ENCODE measurements at regions not wholly inside any gene's neighbourhood (a gene's known extent, or its start where the extent isn't known, plus 50 kb on each side); places are given as distances from the start of the nearest gene placed in this dataset.
"Not testable (repeated sequence)": the region's sequence is repeated elsewhere in the genome, so short reads cannot be mapped to it uniquely, and the experiment has no call there.

DNA sequence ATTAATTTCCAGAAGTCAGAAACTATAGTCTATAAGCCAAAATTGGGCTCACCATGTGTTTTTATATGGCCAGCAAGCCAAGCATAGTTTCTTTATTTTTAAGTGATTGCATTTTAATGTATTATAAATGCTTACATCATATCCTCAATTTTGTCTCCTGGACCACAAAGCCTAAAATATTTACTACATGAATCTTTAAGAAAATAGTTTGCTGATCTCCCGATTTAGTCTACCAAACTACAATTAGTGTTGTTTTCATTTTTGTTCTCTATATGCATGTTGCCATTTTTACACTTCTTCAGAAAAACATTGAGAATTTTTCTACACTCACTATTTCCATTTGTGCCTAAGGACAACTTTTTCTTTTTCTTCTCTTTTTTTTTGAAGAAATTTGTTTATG, 954.5 kb upstream of the ADAMTS5 start:
- not testable (repeated sequence) for DNase-seq

DNA sequence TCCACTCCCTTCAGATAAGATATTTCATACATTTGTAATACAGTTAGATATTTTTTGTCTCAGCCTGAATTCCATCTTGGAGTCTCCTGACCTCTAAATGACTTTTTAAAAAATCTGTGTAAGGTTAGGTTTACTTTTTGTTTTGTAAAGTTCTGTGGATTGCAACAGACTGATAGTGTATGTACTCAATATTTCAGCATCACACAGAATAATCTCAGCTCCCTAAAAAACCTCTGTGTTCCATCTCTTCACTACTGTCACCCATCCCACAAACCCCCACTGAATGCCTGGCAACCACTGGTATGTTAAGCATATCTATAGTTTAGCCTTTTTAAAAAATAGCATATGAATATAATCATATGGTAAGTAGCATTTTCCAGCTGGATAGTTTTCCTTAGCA, 951.1 kb upstream of the ADAMTS5 start:
- not testable (repeated sequence) for DNase-seq

DNA sequence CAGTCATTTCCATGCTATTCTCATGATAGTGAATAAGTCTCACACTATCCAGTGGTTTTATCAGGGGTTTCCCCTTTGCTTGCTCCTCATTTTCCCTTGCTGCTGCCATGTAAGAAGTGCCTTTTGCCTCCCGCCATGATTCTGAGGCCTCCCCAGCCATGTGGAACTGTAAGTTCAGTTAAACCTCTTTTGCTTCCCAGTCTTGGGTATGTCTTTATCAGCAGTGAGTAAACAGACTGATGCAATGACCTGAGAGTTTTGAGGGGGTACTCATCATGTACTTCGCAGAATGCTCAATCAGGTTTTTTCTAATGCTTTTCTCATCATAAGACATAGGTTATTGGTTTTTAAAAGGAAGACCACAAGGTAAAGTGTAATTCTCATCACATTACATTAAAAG, 949.4 kb upstream of the ADAMTS5 start:
- DNase-seq: not testable (repeated sequence)

DNA sequence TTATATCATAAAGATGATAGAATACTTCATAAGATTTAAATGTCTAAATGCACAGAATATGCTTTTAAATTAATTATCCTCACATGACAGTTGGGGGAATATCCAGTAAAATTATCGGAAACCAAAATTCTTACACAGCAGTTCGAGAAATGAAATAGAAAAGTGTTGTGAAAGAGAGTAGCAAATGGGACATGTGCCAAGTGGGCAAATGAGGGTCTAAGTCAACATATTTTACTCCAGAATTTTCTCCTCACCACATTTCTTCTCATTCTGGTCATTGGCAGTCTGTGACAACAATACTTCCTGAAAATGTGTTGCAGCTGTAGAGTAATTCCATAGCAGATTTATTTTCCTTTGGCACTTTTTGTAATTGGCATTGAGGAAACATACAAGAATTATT, 945.2 kb upstream of the ADAMTS5 start:
- not testable (repeated sequence) for DNase-seq

DNA sequence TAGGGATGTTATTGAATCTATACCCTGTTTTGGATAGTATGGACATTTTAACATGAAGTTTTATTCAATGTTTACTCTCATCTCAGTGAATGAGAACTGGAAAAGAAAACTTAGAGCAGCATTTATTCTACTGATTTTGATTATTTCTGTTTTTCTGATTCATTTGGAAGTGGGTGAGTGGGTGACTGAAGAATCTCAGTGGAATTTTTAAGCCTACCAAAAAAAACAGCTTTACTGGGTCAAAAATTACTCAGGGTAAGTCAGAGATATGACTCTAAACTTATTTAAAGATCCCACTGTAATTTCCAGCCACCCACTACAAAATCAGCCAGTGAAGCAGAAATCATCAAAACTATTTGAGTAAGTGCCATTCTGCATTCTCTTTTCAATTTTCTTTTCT, 942.6 kb upstream of the ADAMTS5 start:
- DNase-seq: not testable (repeated sequence)

DNA sequence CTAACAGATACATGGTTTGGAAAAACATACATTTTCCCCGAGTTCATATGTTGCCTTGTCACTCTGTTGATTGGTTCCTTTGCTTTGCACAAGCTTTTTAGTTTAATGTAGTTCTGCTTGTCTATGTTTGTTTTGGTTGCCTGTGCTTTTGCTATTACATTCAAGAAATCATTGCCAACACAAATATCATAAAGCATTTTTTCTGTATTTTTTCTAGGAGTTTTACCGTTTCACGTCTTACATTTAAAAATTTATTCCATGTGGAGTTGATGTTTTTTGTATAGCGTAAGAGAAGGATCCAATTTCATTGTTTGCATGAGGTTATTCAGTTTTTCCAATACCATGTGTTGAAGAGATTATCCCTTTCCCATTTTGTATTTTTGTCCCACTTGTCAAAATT, 941.9 kb upstream of the ADAMTS5 start:
- DNase-seq: not testable (repeated sequence)

DNA sequence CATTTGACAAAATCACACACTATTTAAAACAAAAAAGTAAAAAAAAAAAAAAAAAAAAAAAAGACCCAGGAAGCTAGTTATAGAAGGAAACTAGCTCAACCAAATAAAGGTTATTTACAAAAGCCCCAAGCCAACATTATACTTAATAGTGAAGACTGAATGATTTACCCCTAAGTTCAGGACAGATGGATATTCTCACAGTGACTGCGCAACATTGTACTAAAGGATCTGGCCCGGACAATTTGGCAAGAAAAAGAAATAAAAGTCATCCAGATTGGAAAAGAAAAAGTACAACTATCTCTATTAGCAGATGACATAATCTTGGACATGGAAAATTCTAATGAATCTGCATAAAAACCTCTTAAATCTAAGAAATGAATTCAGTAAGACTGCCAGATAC, 936.0 kb upstream of the ADAMTS5 start:
- not testable (repeated sequence) for DNase-seq

DNA sequence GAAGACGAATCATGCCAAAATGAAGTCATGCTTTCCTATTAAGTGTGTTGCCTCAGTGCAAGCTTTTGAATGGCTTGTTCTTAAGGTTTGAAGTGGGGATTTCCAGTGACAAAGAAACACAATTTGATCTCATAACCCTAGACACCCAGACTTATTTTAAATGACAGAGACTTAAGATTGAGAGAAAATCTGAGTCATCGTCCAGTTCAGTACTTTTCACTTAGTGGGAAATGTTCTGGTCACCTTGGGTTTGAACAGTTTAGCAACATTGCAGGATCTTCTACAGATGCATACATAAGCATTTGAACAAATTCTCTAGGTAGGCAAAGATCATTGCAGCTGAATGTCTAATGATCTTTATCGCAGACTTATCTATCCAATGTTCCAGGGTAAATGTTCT, 926.7 kb upstream of the ADAMTS5 start:
- DNase-seq: not testable (repeated sequence)

DNA sequence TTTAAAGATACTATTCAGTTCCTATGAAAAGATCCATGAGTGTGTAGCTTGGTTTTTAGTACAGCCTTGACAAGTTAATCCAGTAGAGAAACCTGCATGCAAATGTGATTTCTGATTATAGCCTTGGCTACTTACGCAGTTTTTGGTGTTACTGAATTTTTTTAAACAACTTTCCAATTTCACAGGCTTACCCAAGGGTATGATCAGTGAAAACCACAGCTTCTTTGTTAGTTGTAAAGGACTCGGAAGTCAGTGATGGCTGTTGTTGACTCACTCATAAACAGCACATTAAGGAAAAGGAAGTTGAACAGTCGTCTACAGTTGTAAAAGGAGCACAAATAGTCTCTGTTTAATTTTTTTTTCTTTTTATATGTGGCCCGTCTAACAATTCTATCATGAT, 924.6 kb upstream of the ADAMTS5 start:
- DNase-seq: not testable (repeated sequence)

DNA sequence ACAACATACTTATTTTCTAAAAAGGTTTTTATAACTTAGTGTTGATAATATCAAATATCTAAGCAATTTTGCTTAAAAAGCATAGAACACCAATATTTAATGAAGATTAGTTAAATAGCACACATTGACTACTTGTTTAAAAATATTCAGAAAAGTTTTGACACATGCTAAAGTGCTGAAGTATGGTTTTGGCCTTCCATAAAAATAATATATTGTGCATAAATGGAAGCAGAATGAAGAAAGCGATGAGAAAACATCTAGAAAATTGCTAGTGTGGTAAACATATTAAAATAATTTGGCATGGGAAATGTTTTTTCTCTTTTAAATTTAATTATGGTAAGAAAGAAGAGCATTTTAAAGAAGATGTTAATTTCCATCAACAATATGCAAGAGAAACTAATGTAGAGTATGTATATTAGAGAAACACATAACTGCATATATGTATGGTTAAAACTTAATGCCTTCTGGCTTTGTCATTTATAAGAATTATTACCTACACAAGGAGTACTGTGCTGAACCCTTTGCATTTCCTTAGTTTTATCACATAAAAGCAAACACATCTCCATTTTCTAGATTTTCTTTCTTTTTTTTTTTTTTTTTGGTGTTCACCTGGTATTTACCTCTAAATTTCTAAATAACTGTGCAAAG, 921.0 kb upstream of the ADAMTS5 start:
- not testable (repeated sequence) for DNase-seq

DNA sequence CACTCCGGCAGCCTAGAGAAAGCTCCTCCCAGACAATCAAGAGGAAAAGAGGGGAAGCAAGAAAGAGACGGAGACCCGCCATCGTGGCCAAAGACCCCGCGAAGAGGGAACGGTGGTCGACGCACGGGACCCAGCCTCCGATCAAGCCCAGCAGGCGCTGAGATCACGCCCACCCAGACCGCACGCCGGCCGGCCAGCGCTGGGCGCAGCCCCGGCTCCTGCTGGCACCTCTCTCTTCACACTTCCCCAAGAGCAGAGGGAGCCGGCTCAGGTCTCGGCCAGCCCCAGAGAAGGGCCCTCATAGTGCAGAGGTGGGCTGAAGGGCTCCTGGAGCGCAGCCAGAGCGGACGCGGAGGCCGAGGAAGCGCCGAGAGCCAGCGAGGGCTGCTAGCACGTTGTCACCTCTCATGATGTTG, 918.4 kb upstream of the ADAMTS5 start:
- DNase-seq: no peak

DNA sequence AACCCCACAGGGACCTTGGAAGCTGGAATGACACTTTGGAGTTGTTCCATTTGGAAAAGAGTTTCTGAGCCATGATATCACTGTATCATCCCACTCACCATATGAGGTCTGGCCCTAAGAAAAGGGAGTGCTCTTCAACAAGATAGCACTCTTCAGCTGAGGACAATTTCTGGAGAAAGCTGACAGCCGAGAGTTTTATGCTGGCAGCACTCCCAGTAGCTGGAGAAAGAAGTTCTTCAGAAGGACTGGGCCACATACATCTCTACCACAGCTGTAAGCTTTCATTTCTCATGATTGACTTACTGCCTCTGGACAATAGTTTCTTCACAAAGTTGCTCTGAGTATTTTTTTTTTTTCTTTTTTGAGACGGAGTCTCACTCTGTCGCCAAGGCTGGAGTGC, 914.4 kb upstream of the ADAMTS5 start:
- DNase-seq: not testable (repeated sequence)

DNA sequence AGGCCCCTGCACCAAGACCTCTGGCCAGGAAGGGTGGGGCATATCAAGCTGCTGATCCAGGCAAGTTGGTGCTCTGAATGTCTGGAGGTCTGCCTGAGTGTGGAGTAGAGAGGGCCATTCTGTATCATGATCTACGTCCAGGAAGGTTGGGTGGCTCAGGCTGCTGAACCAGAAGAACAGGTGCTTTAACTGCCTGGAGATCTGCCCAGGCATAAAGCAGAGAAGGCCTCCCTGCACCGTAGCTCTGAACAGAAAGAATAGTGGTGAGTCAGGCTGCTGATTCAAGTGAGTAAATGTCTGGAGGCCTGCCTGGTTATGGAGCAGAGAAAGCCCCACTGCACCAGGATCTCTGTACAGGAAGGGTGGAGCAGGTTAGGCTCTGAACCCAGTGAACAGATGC, 905.5 kb upstream of the ADAMTS5 start:
- DNase-seq: not testable (repeated sequence)

DNA sequence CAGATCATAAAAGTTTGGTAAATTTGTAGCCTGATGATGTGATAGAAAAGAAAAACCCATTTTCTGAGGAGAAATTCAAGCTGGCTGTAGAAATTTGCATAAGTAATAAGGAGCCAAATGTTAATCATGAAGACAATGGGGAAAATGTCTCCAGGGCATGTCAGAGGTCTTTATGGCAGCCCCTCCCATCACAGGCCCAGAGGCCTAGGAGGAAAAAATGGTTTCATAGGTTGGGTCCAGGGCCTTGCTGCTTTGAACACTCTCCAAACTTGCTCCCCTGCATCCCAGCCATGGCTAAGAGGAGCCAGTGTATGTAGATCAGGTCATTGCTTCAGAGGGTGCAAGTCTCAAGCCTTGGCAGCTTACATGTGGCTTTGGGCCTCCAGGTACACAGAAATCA, 903.9 kb upstream of the ADAMTS5 start:
- DNase-seq: not testable (repeated sequence)

DNA sequence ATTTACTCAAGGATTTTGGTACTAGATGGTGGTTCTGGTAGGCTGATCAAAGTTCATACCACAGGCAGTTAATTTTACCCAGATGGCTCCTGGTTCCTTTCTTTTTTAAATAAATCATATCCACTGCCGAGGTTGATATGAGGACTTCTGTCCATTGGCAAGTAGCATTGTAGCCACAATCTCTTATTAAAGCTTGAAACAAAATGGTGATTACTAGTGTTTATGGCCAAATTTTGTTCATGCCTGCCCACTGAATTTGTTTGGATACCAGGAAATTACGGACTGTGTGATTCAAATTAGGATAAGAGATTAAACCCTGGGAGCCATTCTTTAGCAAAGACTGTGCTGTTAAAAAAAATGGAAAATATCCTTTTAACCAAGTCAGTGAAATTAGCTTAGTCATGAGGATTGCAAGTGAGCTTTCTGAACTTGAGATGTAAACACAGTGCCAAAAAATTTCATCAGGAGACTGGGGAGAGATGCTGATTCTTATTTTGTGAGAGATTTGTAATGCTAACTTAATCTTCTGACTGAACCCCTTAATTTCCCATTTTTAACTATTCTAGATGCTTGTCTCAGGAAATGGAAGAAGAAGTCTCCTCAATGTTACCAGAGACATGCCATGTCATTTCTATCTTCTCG, 893.5 kb upstream of the ADAMTS5 start:
- DNase-seq: not testable (repeated sequence)

DNA sequence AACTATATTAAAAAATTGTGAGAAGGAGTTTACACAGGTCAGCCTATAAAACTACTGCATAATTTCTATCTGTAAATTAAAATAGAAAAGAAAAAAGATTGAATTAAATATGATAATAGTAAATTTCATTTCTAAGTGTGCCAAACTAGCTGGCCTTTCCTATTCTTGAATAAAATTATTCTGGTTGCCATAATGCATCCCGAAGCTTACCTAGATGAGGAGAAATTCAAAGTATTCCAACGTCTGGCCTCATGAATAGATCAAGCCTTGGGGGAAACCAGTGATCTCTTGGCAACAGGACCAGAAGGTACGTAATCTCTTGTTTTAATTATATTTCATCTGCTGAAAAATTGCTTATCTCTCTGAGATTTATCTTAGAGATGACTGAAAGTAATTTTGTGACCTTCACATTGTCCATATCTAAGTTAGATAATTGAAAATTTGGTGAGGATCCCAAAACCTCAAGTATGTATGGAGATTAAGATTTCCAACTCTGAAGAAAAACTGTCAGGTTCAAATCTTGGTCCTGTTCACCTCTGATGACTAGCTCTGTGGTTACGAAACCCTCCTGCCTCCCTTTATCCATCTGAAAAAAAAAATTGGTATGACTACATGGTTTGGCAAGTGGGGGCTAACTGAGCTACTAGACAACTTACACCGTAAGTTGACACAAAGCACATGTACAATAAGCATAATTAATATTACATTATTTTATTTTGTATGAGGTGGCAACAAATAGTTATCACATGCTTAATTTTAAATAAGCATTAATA, 891.4 kb upstream of the ADAMTS5 start:
- DNase-seq: not testable (repeated sequence)

DNA sequence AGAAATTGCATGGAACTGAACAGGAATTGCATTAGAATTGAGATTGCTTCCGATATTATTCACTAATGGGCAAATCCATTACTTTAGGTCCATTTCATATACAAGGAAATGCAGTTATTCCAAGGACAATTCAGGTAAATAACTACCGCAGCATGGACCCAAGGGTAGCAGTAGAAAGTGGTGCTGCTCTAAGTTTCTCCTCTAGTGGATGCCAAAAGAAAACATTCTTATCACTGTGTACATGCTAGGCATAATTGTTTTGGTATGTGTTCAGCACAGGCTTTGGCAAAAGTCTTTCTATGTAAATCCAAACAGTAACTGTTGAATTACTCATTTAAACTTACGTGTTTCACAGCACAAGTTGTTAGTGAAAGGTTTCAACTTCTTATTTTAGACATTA, 890.1 kb upstream of the ADAMTS5 start:
- not testable (repeated sequence) for DNase-seq

DNA sequence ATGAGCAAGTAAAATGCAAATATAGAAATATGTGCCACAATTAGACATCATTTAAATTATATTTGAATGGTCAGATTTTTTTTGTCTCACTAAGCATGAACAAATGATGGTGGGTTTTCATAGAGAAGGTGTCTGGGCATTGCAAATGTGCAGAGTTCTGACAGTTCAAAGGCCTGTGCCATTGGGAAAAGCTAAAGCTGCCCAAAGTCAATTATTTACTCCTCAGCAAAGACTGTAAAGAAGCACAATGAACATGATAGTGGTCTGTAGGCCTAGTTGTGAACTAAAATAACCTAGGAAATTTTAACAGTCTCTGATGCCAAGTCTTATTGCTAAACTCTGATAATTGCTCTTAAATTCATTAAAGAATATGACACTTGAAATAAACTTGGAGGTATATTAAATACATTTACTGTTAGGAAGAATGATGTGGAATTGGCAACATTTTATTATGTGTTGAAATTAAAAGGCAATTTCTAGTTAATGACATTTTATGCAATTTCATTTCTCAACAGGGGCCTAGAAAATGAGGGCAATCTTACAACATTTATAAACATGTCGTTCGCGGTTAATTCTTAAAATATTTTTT, 874.3 kb upstream of the ADAMTS5 start:
- DNase-seq: no peak

DNA sequence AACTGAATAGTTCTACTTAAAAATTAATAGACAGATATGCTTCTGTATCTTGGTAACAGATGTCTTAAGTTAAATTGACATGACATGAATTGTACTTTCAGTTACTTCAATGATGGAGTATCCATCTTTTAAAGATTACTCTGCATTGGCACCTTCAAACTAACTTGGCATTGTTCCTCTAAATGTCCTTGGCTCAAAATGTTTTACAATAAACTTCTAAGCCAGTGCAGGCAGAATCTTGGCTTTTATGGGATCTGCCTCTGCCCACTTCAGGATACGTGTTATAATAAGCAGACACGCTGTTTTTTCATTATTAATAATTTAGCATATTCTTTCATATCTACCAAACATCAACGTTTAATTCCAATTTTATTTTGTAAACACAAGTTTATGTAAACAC, 873.4 kb upstream of the ADAMTS5 start:
- no peak for DNase-seq

DNA sequence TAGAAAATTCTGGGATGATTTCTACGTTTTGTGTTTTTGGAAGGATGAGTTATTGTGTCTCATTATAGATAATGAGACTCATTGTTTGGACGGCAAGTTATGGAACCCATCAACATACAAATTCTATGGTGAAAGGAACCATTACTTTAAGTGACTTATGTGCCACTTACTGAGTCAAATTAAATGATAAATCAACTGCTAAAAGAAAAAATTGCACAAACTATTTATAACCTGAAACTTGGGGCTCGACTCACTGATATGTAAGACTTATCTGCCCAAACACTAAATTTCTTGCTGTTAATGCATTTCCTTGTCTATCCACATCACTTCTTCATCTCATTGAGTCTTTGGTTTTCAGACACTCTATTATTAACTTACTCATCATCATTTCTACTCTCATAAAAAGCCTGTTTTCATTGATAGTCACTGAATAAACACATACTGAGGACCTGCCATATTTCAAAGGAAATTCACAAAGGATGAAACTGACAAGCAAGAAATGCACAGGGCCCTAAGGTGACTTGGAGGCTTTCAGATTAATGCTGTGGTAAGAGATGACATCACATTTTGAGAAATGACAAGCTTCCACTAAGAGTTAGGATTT, 872.7 kb upstream of the ADAMTS5 start:
- DNase-seq: no peak

DNA sequence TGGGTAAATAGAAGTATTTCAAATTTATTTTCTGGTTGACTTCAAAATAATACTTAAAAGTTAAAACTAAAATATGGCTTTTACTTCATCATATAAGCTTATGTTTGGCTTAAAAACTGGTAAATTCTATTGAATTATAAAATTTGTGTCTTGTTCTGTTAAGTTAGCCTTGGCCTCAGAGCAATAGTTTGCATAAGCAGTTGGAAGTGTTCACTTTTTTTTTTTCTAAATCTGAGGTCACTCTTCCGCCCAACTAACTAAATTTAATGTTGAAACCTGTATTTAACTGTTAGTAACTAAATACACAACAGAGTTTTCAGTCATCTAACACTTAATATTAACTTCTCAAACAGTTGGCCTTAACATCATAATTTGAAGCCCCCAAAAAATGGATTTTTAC, 871.7 kb upstream of the ADAMTS5 start:
- DNase-seq: no peak

DNA sequence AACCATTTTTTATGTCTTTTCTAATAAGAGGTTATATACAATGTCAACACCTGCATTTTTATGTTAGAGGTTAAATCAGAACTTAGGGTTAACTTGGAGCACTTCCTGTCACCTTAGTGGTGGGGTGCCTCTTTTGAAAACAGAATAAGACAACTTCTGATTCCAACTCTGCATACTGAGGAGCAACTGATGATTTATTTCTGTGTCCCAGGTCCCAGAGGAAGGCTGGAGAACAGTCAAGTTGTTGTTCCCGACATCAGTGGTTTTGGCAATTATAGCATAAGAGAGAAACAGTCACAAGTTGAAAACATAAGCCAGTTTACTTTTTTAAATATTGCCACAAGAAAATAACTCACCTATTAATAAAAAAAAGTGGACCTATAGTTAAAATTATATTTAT, 871.0 kb upstream of the ADAMTS5 start:
- DNase-seq: no peak

DNA sequence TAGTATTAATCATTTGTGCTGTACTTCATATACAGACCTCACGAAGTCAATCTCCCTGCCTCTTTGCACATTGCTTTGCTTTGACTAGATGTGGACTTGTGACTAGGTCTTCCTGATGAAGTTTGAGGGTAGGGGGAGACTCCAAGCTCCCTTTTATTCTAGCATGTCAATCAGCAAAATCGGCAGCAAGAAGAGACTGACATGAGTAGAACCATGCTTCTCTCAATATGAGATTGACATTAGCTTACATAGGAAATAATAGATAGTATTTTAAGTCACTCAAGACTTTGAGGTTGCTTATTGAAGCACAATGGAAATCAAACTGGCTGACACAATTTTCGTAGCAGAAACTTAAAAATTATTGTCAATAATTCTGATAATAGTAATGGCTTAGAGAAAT, 866.4 kb upstream of the ADAMTS5 start:
- no peak for DNase-seq
